ENCODE measurements at regions not wholly inside any gene's neighbourhood (a gene's known extent, or its start where the extent isn't known, plus 50 kb on each side); places are given as distances from the start of the nearest gene placed in this dataset.

DNA sequence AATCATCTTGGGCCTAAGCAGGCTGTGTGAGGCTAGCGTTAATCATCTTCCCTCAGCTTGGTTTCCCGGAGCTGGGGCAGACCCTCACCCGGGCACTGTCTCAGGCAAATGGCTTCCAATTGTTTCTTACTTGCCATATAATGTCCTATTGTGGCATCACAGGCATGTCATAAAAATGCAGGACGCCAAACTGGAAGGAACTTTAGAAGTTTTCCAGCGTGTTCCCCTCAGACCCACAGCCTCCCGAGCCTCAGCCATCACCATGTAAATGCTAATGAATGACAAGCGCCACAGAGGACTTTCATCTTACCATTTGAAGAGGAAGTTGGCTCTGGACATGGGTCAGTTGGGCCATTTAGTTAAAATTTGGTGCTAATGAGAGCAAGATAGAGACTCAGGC, 143.0 kb upstream of the IRX1 start:
- TF ChIP-seq, protein P1, sequence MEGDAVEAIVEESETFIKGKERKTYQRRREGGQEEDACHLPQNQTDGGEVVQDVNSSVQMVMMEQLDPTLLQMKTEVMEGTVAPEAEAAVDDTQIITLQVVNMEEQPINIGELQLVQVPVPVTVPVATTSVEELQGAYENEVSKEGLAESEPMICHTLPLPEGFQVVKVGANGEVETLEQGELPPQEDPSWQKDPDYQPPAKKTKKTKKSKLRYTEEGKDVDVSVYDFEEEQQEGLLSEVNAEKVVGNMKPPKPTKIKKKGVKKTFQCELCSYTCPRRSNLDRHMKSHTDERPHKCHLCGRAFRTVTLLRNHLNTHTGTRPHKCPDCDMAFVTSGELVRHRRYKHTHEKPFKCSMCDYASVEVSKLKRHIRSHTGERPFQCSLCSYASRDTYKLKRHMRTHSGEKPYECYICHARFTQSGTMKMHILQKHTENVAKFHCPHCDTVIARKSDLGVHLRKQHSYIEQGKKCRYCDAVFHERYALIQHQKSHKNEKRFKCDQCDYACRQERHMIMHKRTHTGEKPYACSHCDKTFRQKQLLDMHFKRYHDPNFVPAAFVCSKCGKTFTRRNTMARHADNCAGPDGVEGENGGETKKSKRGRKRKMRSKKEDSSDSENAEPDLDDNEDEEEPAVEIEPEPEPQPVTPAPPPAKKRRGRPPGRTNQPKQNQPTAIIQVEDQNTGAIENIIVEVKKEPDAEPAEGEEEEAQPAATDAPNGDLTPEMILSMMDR (conservative IDR thresholded peaks at IDR 0.05; ENCODE audit: low read length) = no peak
- TF ChIP-seq EZH2phosphoT487 (IDR thresholded peaks at IDR 0.05; ENCODE audit: borderline replicate concordance) = no peak

All from Loucy (cell line).